ENCODE measurements at regions not wholly inside any gene's neighbourhood (a gene's known extent, or its start where the extent isn't known, plus 50 kb on each side); places are given as distances from the start of the nearest gene placed in this dataset.
"Not testable (repeated sequence)": the region's sequence is repeated elsewhere in the genome, so short reads cannot be mapped to it uniquely, and the experiment has no call there.

DNA sequence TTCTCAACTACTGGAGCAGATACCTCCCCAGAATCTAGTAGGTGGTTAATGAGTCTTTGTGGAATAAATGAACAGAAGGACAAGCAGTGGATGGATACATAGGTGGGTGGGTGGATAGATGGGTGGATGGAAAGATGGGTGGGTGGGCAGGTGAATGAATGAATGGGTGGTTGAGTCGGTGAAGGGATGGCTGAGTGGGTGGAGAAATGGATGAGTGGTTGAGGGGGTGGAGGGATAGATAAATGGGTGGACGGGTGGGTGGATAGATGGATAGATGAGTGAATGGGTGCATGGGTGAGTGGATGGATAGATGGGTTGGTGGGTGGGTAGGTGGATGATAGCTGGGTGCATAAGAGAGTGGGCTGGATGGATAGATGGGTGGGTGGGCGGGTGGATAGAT, 80.6 kb upstream of the CLEC6A start:
- not testable (repeated sequence) for DNase-seq, H3K9me3 Mint-ChIP-seq, H3K27ac Mint-ChIP-seq, ATAC-seq, H3K4me1 Mint-ChIP-seq, H3K4me3 Mint-ChIP-seq
- H3K27me3 Mint-ChIP-seq: peaks cover 23% of the 10 kb centered on the region

DNA sequence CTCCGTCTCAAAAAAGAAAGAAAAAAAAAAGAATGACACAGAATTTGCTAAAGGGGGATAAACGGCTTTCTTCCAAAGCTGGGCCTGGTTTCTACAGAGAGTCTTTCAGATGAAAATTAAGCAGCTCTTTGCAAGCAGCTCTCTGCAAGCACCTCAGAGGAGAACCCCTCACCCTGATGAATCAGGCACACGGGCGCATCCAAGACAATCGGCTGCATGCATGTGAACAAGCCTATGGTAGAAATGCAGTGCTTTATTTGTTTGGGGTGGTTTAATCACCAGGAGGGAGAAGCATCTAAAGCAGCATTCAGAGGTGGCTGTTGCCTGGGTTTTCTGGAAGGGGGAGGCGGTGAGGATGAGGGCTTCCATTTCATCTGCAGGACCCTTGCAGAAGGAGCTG, 78.0 kb upstream of the CLEC6A start:
- not testable (repeated sequence) for H3K9me3 Mint-ChIP-seq, DNase-seq, H3K27ac Mint-ChIP-seq, H3K4me1 Mint-ChIP-seq, H3K4me3 Mint-ChIP-seq, ATAC-seq
- peaks cover 22% of the 10 kb centered on the region for H3K27me3 Mint-ChIP-seq

GRCh38 chr12:8382556-8382955, 73.2 kb upstream of the CLEC6A start:
- H3K27ac Mint-ChIP-seq, H3K4me1 Mint-ChIP-seq, H3K9me3 Mint-ChIP-seq, DNase-seq, H3K4me3 Mint-ChIP-seq, ATAC-seq: not testable (repeated sequence)
- H3K27me3 Mint-ChIP-seq: peaks cover 31% of the 10 kb centered on the region

DNA sequence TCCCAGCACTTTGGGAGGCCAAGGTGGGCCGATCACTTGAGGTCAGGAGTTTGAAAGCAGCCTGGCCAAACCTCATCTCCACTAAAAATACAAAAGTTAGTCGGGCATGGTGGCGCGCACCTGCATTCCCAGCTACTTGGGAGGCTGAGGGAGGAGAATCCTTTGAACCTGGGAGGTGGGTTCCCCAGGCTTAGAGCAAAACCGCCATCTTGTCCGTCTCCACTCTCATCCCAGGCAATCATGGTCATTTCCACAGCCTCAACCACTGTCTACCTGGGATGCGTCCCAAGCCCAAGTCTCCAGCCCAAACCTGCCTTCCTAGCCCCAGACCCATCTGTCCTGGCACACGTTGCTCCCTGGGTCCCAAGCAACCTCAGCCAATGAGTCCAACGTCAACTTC, 71.1 kb upstream of the CLEC6A start:
- H3K4me3 Mint-ChIP-seq, H3K4me1 Mint-ChIP-seq, DNase-seq, ATAC-seq, H3K27ac Mint-ChIP-seq, H3K9me3 Mint-ChIP-seq: not testable (repeated sequence)
- H3K27me3 Mint-ChIP-seq: peaks cover 33% of the 10 kb centered on the region

- not testable (repeated sequence) for H3K4me3 Mint-ChIP-seq, H3K4me1 Mint-ChIP-seq, ATAC-seq, DNase-seq, H3K27ac Mint-ChIP-seq, H3K9me3 Mint-ChIP-seq
- H3K27me3 Mint-ChIP-seq: peaks cover 37% of the 10 kb centered on the region
Measured at GRCh38 chr12:8385431-8385830, 70.3 kb upstream of the CLEC6A start.

DNA sequence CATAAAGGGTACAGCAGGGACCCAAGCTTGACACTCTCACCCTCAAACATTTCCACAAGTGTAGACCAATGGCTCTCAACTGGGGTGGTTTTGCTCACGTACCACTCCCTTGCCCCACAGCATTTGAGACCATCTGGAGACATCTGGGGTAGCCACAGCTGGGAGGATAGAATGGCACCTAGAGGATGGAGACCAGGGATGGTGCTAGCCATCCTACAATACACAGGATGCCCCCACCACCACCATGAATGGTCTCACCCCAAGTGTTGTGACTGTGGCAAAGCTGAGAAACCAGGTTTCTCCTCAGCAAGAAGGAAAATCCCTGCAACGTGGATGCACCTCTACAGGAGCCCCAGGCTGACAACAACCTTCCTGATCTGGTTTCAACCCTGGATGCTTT, 69.1 kb upstream of the CLEC6A start:
- not testable (repeated sequence) for H3K4me1 Mint-ChIP-seq, ATAC-seq, H3K9me3 Mint-ChIP-seq, H3K4me3 Mint-ChIP-seq, DNase-seq, H3K27ac Mint-ChIP-seq
- peaks cover 42% of the 10 kb centered on the region for H3K27me3 Mint-ChIP-seq

- peaks cover 55% of the 10 kb centered on the region for H3K27me3 Mint-ChIP-seq
- DNase-seq, H3K4me1 Mint-ChIP-seq, H3K9me3 Mint-ChIP-seq, ATAC-seq: not testable (repeated sequence)
- peak overlapping the region; percentile 46 to 59 for H3K4me3 Mint-ChIP-seq
- H3K27ac Mint-ChIP-seq: peak overlapping the region in 1 of 2 donors; percentile 65
Measured at GRCh38 chr12:8389296-8389695, 66.5 kb upstream of the CLEC6A start.

- peak; percentile 79 for ATAC-seq
Measured at GRCh38 chr12:8390001-8390777, 65.6 kb upstream of the CLEC6A start.

DNA sequence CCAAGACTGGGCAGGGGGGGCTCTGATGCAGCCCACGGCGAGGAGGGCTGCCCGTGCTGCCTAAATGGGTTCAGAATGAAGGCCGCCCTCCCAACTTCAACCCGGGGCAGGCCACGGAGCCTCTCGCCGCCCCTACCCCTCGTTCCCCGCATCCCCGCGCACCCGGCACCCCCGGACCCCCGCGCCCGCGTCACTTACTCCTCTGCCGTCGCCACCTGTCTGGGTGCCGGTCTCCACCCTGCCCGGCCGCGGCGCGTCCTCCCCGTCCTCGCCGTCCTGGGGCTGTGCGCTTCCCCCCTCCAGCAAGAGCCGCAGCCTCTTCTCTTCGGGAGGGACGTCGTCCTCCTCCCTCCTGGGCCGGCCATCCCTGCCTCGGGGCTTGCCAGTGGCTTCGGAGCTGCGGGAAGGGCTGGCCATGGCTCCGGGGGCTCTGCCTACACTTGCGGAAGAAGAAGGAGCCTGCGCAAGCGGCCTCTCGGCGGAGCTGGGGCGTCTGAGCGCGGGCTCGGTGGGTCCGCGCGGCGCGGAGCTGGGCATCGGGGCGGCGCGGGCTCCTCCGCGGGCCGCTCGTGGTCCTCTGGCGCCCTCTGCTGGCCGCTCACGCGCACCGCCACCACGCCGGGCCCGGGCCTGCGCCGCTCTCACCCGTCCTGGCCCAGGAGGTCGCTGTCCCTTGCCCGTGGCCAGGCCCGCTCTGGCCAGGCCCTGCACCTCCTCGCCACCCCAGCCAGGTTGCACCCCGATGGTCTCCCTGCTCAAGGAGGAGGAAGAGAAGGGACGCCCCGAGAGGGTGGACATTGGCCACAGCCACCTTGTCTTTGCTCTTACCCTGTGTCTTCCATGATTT, 59.3 kb upstream of the CLEC6A start:
- peak; percentile 98 for ATAC-seq
- H3K27ac Mint-ChIP-seq, H3K9me3 Mint-ChIP-seq, H3K4me1 Mint-ChIP-seq: not testable (repeated sequence)
- Mint-ChIP-seq H3K27me3 (peaks cover 46% of the 10 kb centered on the region), H3K4me3 (peak overlapping the region; percentile 39 to 80)
- DNase-seq: peak; percentile 64 to 83

More at GRCh38 chr12:8390001-8390777, 65.6 kb upstream of the CLEC6A start:
- Mint-ChIP-seq H3K27me3 (peaks cover 50% of the 10 kb centered on the region), H3K4me3 (peak overlapping the region; percentile 62 to 76)
- not testable (repeated sequence) for H3K27ac Mint-ChIP-seq, H3K9me3 Mint-ChIP-seq, H3K4me1 Mint-ChIP-seq
- DNase-seq: peak in 1 of 2 donors; percentile 76

DNA sequence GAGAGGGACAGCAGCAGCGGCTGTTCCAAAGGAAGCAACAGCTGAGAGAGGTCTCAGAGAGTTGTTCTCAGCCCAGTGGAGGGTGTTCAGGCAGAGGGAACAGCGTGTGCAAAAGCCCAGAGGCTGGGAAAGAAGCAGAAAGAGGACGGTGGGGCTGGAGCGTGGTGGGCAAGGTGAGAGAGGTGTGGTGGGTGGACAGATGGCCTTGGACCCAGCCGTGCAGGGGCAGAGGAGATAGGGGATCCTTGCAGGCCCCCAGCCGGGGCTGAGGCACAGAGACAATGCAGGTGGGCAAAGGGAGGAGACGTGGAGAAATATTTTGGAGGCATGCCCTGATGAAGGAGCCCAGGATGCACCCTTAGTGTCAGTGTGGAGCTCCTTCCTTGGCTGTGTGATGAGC, 58.4 kb upstream of the CLEC6A start:
- not testable (repeated sequence) for H3K9me3 Mint-ChIP-seq, H3K4me1 Mint-ChIP-seq, DNase-seq, ATAC-seq, H3K4me3 Mint-ChIP-seq, H3K27ac Mint-ChIP-seq
- peaks cover 40% of the 10 kb centered on the region for H3K27me3 Mint-ChIP-seq

DNA sequence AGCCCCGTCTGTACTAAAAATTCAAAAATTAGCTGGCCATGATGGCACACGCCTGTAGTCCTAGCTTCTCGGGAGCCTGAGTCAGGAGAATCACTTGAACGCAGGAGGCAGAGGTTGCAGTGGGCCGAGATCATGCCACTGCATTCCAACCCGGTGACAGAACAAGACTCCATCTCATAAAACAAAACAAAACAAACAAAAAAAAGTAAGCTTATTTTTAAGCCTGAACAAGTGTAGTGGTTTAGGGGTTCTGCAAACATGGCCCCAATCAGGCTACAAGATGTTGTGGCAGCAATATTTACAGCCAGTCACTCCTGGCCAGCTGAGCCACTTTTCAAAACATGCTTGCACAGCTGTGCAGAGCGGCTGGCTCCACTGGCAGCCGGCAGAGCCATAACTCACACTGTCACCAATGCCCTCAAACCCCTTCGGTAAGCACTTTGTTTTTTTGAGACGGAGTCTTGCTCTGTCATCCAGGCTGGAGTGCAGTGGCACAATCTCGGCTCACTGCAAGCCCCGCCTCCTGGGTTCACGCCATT, 56.2 kb upstream of the CLEC6A start:
- not testable (repeated sequence) for H3K27ac Mint-ChIP-seq, H3K4me3 Mint-ChIP-seq
- H3K27me3 Mint-ChIP-seq: peaks cover 38% of the 10 kb centered on the region

GRCh38 chr12:8403834-8404233, 51.9 kb upstream of the CLEC6A start:
- DNase-seq, H3K4me1 Mint-ChIP-seq, H3K4me3 Mint-ChIP-seq, H3K9me3 Mint-ChIP-seq, ATAC-seq, H3K27ac Mint-ChIP-seq, H3K27me3 Mint-ChIP-seq: not testable (repeated sequence)

More for the DNA sequence above, 56.2 kb upstream of the CLEC6A start:
- ATAC-seq, H3K4me1 Mint-ChIP-seq, H3K9me3 Mint-ChIP-seq, DNase-seq: not testable (repeated sequence)

GRCh38 chr12:8404341-8404740, 51.4 kb upstream of the CLEC6A start:
- not testable (repeated sequence) for H3K9me3 Mint-ChIP-seq, DNase-seq, ATAC-seq, H3K27ac Mint-ChIP-seq, H3K4me3 Mint-ChIP-seq, H3K4me1 Mint-ChIP-seq, H3K27me3 Mint-ChIP-seq
